GM23338 (cell line): ENCODE measurements at regions not wholly inside any gene's neighbourhood (a gene's known extent, or its start where the extent isn't known, plus 50 kb on each side); places are given as distances from the start of the nearest gene placed in this dataset.

Experiments used
- ATAC-seq: fragments of 200-7000 bp; cut with Tn5 transposase; 3 replicates; pipeline ENCODE4 v1.9.1; 2020
- DNase-seq: peaks from one replicate; pipeline ENCODE4 v3.0.0-alpha.2; 2015; ENCODE audit warnings: low spot score
- H2AFZ ChIP-seq: fragments of 200-600 bp; sonication (generic); 2 replicates; pipeline ENCODE4 v1.8.0; 2016; ENCODE audit warnings: antibody characterized with exemption, mild to moderate bottlenecking, moderate library complexity
- H3F3A ChIP-seq: fragments of 200-600 bp; sonication (generic); replicated peaks from 2 replicates; pipeline ENCODE4 v1.8.0; 2017; ENCODE audit warnings: antibody characterized with exemption, mixed run types, low read depth
- H3K27ac ChIP-seq: fragments of 200-600 bp; sonication (generic); 2 replicates; pipeline ENCODE4 v1.6.1; 2016; ENCODE audit warnings: low read depth
- H3K27me3 ChIP-seq: fragments of 200-600 bp; sonication (generic); 2 replicates; pipeline ENCODE4 v1.8.0; 2016; ENCODE audit warnings: mild to moderate bottlenecking, mixed run types, moderate library complexity; ENCODE audit not compliant: insufficient read depth
- H3K36me3 ChIP-seq: fragments of 200-600 bp; sonication (generic); 2 replicates; pipeline ENCODE4 v1.8.0; 2016; ENCODE audit warnings: mild to moderate bottlenecking; ENCODE audit not compliant: insufficient read depth
- H3K4me1 ChIP-seq: fragments of 200-600 bp; sonication (generic); 2 replicates; pipeline ENCODE4 v1.8.0; 2016; ENCODE audit warnings: mild to moderate bottlenecking, moderate library complexity; ENCODE audit not compliant: insufficient read depth
- H3K4me2 ChIP-seq: fragments of 200-600 bp; sonication (generic); 2 replicates; pipeline ENCODE4 v1.7.1; 2017; ENCODE audit warnings: mixed run types
- H3K4me3 ChIP-seq: fragments of 200-600 bp; sonication (generic); 2 replicates; pipeline ENCODE4 v1.6.1; 2016; ENCODE audit warnings: mixed run types
- H3K79me2 ChIP-seq: fragments of 200-600 bp; sonication (generic); replicated peaks from 2 replicates; pipeline ENCODE4 v1.8.0; 2017; ENCODE audit warnings: mild to moderate bottlenecking; ENCODE audit not compliant: insufficient read depth
- H3K9me2 ChIP-seq: fragments of 200-600 bp; sonication (generic); 2 replicates; pipeline ENCODE4 v1.8.0; 2017; ENCODE audit not compliant: insufficient read depth
- H4K20me1 ChIP-seq: fragments of 200-600 bp; sonication (generic); replicated peaks from 2 replicates; pipeline ENCODE4 v1.8.0; 2017; ENCODE audit warnings: mild to moderate bottlenecking; ENCODE audit not compliant: insufficient read depth
- H3K27ac Mint-ChIP-seq: 2 replicates; pipeline ENCODE4 v1.8.0; 2020; ENCODE audit warnings: inconsistent platforms, mild to moderate bottlenecking, moderate library complexity, mixed read lengths
- H3K27me3 Mint-ChIP-seq: 3 replicates; pipeline ENCODE4 v1.8.0; 2022; ENCODE audit warnings: low read depth, mild to moderate bottlenecking, moderate library complexity, mixed read lengths, inconsistent platforms; ENCODE audit not compliant: insufficient read depth, poor library complexity
- H3K36me3 Mint-ChIP-seq: 3 replicates; pipeline ENCODE4 v1.8.0; 2021; ENCODE audit warnings: low read depth, mild to moderate bottlenecking, inconsistent platforms, moderate library complexity, mixed read lengths
- H3K4me1 Mint-ChIP-seq: 3 replicates; pipeline ENCODE4 v1.8.0; 2020; ENCODE audit warnings: mild to moderate bottlenecking, inconsistent platforms, mixed read lengths
- H3K4me3 Mint-ChIP-seq: 3 replicates; pipeline ENCODE4 v1.8.0; 2021; ENCODE audit warnings: moderate library complexity, mild to moderate bottlenecking, inconsistent platforms, mixed read lengths
- H3K9me3 Mint-ChIP-seq: 3 replicates; pipeline ENCODE4 v1.8.0; 2020; ENCODE audit warnings: moderate library complexity, mild to moderate bottlenecking, inconsistent platforms, mixed read lengths
- CREB1 ChIP-seq: fragments of 250-450 bp; sonication (Bioruptor Pico); IDR thresholded peaks from 2 replicates; pipeline ENCODE4 v1.5.0; 2020; ENCODE audit warnings: low read depth, mild to moderate bottlenecking, moderate library complexity
- EZH2 ChIP-seq: fragments of 200-600 bp; sonication (generic); IDR thresholded peaks from one replicate; pipeline ENCODE4 v1.8.0; 2017; ENCODE audit warnings: antibody characterized with exemption, mild to moderate bottlenecking, low read depth; ENCODE audit not compliant: unreplicated experiment
- JUNB ChIP-seq: IDR thresholded peaks from one replicate; pipeline ENCODE4 v1.6.1; 2016; ENCODE audit warnings: antibody characterized with exemption; ENCODE audit not compliant: unreplicated experiment
- NANOG ChIP-seq: IDR thresholded peaks from 2 replicates; pipeline ENCODE4 v1.6.1; 2016; ENCODE audit warnings: antibody characterized with exemption, borderline replicate concordance
- ZNF114 ChIP-seq: fragments of 250-450 bp; sonication (Bioruptor Pico); IDR thresholded peaks from 2 replicates; pipeline ENCODE4 v1.5.0; 2020; ENCODE audit warnings: mild to moderate bottlenecking, moderate library complexity
- ZNF331 ChIP-seq: fragments of 250-450 bp; sonication (Bioruptor Pico); IDR thresholded peaks from 2 replicates; pipeline ENCODE4 v1.5.0; 2020; ENCODE audit warnings: low read depth, mild to moderate bottlenecking, moderate library complexity
- TF ChIP-seq, protein P1 (sequence below): fragments of 250-450 bp; sonication (Bioruptor Pico); IDR thresholded peaks from 2 replicates; pipeline ENCODE4 v1.5.0; 2020; ENCODE audit warnings: mild to moderate bottlenecking, moderate library complexity
- TF ChIP-seq, protein P2 (sequence below), 2 experiments: fragments of 200-600 bp in 1 of 2; sonication (generic) in 1 of 2; conservative IDR thresholded peaks; 2 replicates each; pipeline versions ENCODE4 v1.5.1 to v1.6.1; 2016 to 2017; ENCODE audit warnings: antibody characterized with exemption in 2 of 2, low read depth in 2 of 2, mild to moderate bottlenecking in 2 of 2, moderate library complexity in 1 of 2

DNA sequence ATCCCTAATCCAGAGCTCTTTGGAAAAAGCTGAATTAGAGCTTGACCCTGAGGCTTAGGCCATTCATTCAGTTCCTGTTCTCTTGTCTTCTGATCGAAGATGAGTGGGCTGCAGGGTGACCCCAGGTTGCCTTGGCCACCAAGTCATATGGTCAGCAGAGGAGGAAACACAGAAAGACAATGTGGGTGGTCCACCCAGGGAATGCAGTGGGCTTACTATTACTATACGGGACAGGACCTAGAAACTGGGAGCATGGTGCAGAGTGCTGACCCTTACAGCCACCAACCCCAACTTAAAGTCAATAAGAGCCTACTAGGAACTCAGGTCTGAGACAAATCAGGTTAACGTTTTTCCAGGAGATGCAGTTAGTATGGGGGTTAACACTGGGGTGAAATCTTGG lies 200.5 kb downstream of the HERPUD2 start (continued):
- TF ChIP-seq, protein P1, sequence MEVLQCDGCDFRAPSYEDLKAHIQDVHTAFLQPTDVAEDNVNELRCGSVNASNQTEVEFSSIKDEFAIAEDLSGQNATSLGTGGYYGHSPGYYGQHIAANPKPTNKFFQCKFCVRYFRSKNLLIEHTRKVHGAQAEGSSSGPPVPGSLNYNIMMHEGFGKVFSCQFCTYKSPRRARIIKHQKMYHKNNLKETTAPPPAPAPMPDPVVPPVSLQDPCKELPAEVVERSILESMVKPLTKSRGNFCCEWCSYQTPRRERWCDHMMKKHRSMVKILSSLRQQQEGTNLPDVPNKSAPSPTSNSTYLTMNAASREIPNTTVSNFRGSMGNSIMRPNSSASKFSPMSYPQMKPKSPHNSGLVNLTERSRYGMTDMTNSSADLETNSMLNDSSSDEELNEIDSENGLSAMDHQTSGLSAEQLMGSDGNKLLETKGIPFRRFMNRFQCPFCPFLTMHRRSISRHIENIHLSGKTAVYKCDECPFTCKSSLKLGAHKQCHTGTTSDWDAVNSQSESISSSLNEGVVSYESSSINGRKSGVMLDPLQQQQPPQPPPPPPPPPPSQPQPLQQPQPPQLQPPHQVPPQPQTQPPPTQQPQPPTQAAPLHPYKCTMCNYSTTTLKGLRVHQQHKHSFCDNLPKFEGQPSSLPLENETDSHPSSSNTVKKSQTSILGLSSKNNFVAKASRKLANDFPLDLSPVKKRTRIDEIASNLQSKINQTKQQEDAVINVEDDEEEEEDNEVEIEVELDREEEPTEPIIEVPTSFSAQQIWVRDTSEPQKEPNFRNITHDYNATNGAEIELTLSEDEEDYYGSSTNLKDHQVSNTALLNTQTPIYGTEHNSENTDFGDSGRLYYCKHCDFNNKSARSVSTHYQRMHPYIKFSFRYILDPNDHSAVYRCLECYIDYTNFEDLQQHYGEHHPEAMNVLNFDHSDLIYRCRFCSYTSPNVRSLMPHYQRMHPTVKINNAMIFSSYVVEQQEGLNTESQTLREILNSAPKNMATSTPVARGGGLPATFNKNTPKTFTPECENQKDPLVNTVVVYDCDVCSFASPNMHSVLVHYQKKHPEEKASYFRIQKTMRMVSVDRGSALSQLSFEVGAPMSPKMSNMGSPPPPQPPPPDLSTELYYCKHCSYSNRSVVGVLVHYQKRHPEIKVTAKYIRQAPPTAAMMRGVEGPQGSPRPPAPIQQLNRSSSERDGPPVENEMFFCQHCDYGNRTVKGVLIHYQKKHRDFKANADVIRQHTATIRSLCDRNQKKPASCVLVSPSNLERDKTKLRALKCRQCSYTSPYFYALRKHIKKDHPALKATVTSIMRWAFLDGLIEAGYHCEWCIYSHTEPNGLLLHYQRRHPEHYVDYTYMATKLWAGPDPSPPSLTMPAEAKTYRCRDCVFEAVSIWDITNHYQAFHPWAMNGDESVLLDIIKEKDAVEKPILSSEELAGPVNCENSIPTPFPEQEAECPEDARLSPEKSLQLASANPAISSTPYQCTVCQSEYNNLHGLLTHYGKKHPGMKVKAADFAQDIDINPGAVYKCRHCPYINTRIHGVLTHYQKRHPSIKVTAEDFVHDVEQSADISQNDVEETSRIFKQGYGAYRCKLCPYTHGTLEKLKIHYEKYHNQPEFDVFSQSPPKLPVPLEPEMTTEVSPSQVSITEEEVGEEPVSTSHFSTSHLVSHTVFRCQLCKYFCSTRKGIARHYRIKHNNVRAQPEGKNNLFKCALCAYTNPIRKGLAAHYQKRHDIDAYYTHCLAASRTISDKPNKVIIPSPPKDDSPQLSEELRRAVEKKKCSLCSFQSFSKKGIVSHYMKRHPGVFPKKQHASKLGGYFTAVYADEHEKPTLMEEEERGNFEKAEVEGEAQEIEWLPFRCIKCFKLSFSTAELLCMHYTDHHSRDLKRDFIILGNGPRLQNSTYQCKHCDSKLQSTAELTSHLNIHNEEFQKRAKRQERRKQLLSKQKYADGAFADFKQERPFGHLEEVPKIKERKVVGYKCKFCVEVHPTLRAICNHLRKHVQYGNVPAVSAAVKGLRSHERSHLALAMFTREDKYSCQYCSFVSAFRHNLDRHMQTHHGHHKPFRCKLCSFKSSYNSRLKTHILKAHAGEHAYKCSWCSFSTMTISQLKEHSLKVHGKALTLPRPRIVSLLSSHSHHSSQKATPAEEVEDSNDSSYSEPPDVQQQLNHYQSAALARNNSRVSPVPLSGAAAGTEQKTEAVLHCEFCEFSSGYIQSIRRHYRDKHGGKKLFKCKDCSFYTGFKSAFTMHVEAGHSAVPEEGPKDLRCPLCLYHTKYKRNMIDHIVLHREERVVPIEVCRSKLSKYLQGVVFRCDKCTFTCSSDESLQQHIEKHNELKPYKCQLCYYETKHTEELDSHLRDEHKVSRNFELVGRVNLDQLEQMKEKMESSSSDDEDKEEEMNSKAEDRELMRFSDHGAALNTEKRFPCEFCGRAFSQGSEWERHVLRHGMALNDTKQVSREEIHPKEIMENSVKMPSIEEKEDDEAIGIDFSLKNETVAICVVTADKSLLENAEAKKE (CRISPR knock-in tag), result no peak
- no peak for TF ChIP-seq CREB1 (CRISPR knock-in tag)
- TF ChIP-seq ZNF114 (CRISPR knock-in tag), result no peak
- TF ChIP-seq EZH2, result no peak

DNA sequence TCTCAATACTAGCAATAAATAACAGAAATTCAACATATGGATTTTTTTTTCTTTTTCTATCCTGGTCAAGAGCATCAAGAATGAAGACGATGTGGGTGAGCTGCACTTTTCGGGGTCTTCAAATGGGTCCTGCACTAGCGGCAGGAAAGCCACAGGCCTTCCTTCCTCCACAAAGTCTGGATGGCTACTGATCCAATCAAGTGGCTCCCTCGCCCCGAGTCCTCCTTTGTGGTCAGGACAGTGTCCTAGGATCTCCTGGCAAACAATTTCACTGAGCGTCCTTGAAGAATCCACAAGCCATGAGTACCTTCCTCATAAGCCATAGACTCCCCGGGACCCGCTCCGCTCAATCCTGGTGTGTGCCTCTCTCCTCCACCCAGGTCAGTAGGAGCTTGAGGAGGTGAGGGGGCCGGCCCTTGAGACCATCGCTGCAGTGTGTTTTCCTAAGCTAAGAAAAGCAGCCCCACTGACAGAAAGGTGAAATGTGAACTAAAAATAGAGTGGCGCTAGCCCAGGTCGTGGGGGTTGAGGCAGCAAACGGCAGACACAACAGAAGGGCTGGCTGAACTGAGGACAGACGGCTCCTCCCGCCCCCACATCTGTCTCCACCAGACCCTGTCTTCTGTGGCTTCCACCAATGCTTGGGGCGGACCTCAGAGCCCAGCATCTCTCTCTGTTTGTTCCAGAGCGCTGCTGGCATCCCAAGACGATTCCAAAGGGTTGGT lies 202.3 kb downstream of the HERPUD2 start:
- no peaks in the 10 kb centered on the region for H3K9me3 Mint-ChIP-seq
- TF ChIP-seq ZNF331 (CRISPR knock-in tag), result no peak
- TF ChIP-seq EZH2, result no peak
- no peak for TF ChIP-seq NANOG
- TF ChIP-seq JUNB, result no peak
- TF ChIP-seq, protein P2, sequence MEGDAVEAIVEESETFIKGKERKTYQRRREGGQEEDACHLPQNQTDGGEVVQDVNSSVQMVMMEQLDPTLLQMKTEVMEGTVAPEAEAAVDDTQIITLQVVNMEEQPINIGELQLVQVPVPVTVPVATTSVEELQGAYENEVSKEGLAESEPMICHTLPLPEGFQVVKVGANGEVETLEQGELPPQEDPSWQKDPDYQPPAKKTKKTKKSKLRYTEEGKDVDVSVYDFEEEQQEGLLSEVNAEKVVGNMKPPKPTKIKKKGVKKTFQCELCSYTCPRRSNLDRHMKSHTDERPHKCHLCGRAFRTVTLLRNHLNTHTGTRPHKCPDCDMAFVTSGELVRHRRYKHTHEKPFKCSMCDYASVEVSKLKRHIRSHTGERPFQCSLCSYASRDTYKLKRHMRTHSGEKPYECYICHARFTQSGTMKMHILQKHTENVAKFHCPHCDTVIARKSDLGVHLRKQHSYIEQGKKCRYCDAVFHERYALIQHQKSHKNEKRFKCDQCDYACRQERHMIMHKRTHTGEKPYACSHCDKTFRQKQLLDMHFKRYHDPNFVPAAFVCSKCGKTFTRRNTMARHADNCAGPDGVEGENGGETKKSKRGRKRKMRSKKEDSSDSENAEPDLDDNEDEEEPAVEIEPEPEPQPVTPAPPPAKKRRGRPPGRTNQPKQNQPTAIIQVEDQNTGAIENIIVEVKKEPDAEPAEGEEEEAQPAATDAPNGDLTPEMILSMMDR (conservative IDR thresholded peaks at IDR 0.05; ENCODE audit: low read depth in 2 of 2), result no peak

More for the DNA sequence above, 202.3 kb downstream of the HERPUD2 start:
- Mint-ChIP-seq H3K4me3 (no peak overlapping the region), H3K27ac (no peak overlapping the region), H3K4me1 (peaks cover 8% of the 10 kb centered on the region; the same call in 2 of the 3 replicates), H3K36me3 (no peaks in the 10 kb centered on the region), H3K27me3 (peaks cover 5% of the 10 kb centered on the region)
- H3K27me3 ChIP-seq, result no peaks in the 10 kb centered on the region
- DNase-seq, result no peak
- no peak overlapping the region for H3K4me2 ChIP-seq
- H2AFZ ChIP-seq, result no peak overlapping the region
- H3K79me2 ChIP-seq, result no peaks in the 10 kb centered on the region
- no peaks in the 10 kb centered on the region for H3K4me1 ChIP-seq
- H3K4me3 ChIP-seq, result no peak overlapping the region
- H3F3A ChIP-seq, result no peaks in the 10 kb centered on the region
- no peak for ATAC-seq
- H3K27ac ChIP-seq, result no peak overlapping the region
- H4K20me1 ChIP-seq, result no peaks in the 10 kb centered on the region
- H3K9me2 ChIP-seq, result peaks cover 8% of the 10 kb centered on the region; the same call in 1 of the 2 replicates
- H3K36me3 ChIP-seq, result no peaks in the 10 kb centered on the region
